Neutrophil (primary cell): ENCODE measurements at regions not wholly inside any gene's neighbourhood (a gene's known extent, or its start where the extent isn't known, plus 50 kb on each side); places are given as distances from the start of the nearest gene placed in this dataset.

Experiments
- H3K27ac ChIP-seq: fragments of 200-600 bp; sonication (generic); 2 replicates; pipeline ENCODE4 v1.5.1; 2016; ENCODE audit warnings: mild to moderate bottlenecking, moderate library complexity
- H3K27me3 ChIP-seq: fragments of 200-600 bp; sonication (generic); 2 replicates; pipeline ENCODE4 v1.6.0; 2016; ENCODE audit warnings: mild to moderate bottlenecking
- H3K36me3 ChIP-seq: fragments of 200-600 bp; sonication (generic); 2 replicates; pipeline ENCODE4 v1.5.1; 2017
- H3K4me1 ChIP-seq, 2 experiments: fragments of 200-600 bp in 1 of 2; sonication (generic) in 1 of 2; 1 replicate in 1 of 2; 2 replicates in 1 of 2; pipeline versions ENCODE4 v1.5.1 to v1.6.1; 2013 to 2016; ENCODE audit warnings: low read depth in 1 of 2, low read length in 1 of 2, mild to moderate bottlenecking in 1 of 2, moderate library complexity in 1 of 2; ENCODE audit not compliant: control insufficient read depth in 1 of 2, insufficient read depth in 1 of 2
- H3K4me3 ChIP-seq, 2 experiments: fragments of 200-600 bp in 1 of 2; sonication (generic) in 1 of 2; 1 replicate in 1 of 2; 2 replicates in 1 of 2; pipeline ENCODE4 v1.5.1; 2013 to 2016; ENCODE audit warnings: low read depth in 1 of 2, low read length in 1 of 2, mild to moderate bottlenecking in 1 of 2, moderate library complexity in 1 of 2
- H3K9me3 ChIP-seq: fragments of 200-600 bp; sonication (generic); 2 replicates; pipeline ENCODE4 v1.5.1; 2016
- CTCF ChIP-seq: fragments of 200-600 bp; sonication (generic); IDR thresholded peaks from 2 replicates; pipeline ENCODE4 v1.5.1; 2016; ENCODE audit warnings: antibody characterized with exemption

- no peaks in the 10 kb centered on the region for H3K36me3 ChIP-seq
- no peak for TF ChIP-seq CTCF
- H3K27ac ChIP-seq: no peak overlapping the region
- no peak overlapping the region for H3K4me3 ChIP-seq
- H3K27me3 ChIP-seq: no peaks in the 10 kb centered on the region
- H3K9me3 ChIP-seq: no peaks in the 10 kb centered on the region
- H3K4me1 ChIP-seq: no peaks in the 10 kb centered on the region
These were observed 237.5 kb downstream of the CD83 start for GRCh38 chr6:14354919-14355572.

DNA sequence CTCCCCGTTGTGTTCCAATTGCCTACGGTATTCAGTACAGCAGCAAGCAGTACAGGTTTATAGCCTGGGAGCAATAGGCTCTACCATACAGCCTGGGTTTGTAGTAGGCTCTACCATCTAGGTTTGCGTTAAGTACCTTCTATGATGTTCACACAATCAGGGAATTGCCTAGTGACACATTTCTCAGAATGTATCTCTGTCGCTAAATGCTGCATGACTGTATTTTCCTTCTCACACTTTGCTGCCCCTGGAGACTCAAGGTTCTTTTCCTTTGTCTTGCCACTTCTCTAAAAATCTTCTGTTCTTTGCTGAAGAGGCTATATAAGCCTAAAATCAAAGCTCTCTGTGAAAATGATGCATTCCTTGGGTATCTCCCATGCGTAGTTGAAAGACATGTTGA, 241.9 kb downstream of the CD83 start:
- no peak overlapping the region for H3K4me3 ChIP-seq

DNA sequence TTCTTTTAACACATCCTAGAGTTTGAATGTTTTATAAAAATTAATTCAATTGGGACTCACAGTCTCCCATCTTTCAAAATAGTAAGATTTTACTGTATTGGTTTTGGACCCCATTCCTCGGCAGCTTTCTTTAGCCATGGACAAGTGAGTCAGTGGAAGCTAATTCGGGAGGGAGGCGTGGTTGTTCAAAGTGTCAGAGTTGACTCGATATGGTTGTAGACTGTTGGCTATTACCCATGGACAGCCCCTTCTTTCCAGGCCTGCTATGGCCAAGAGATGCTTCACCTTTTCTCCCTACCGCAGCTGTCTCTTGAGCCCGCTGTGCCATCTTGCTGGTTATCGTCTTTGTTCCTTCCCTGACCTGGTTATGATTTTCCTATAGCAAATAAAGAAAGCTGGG, 243.0 kb downstream of the CD83 start:
- Histone ChIP-seq H3K36me3 (no peaks in the 10 kb centered on the region), H3K27me3 (no peaks in the 10 kb centered on the region), H3K4me3 (no peak overlapping the region), H3K27ac (no peak overlapping the region), H3K9me3 (no peaks in the 10 kb centered on the region), H3K4me1 (no peaks in the 10 kb centered on the region)
- no peak for TF ChIP-seq CTCF

More for the DNA sequence above, 241.9 kb downstream of the CD83 start:
- no peaks in the 10 kb centered on the region for H3K36me3 ChIP-seq
- no peak for TF ChIP-seq CTCF
- H3K27me3 ChIP-seq: no peaks in the 10 kb centered on the region
- no peaks in the 10 kb centered on the region for H3K4me1 ChIP-seq
- no peak overlapping the region for H3K27ac ChIP-seq
- no peaks in the 10 kb centered on the region for H3K9me3 ChIP-seq

- Histone ChIP-seq H3K36me3 (no peaks in the 10 kb centered on the region), H3K9me3 (no peaks in the 10 kb centered on the region), H3K4me3 (no peak overlapping the region), H3K4me1 (no peaks in the 10 kb centered on the region), H3K27me3 (no peaks in the 10 kb centered on the region), H3K27ac (no peak overlapping the region)
- TF ChIP-seq CTCF: no peak
These were observed 243.7 kb downstream of the CD83 start for GRCh38 chr6:14361297-14361696.

DNA sequence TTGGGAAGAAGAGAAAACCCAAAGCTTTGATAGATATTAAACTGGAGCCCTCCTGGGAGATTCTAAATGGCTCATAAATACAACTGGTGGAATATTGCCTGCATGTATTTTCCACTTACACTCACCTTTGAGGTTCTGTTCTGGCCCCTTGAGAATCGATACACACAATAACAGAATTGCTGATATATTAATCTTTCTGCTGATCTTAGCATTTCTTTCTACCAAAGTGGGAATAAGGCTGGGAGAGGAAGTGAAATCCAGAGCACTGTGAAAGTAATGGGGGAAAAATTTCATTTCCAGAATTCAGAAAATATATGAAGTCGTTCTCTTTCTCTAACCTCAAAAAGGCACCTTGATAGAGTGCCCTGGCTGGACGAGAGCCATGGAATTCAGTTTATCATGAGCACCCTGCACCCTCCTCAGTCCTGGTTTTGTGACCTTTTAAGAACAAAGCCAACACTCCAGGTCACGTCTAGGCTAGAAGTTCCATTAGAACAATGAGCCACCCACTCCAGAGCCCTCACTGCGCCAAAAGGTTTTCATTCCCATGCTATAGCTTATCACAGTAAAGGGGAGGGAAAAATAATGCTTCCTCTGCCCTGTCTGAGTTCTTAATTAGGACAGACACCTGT, 244.5 kb downstream of the CD83 start:
- no peaks in the 10 kb centered on the region for H3K36me3 ChIP-seq
- H3K9me3 ChIP-seq: no peaks in the 10 kb centered on the region
- no peak overlapping the region for H3K4me3 ChIP-seq
- no peak for TF ChIP-seq CTCF
- no peaks in the 10 kb centered on the region for H3K4me1 ChIP-seq
- no peak overlapping the region for H3K27ac ChIP-seq
- no peaks in the 10 kb centered on the region for H3K27me3 ChIP-seq
